SK-N-SH treated with all-trans-retinoic acid at 6 μM for 48 hours (cell line): ENCODE measurements at regions not wholly inside any gene's neighbourhood (a gene's known extent, or its start where the extent isn't known, plus 50 kb on each side); places are given as distances from the start of the nearest gene placed in this dataset.
A peak's percentile ranks its signal among the peaks of the same experiment; 100 is the strongest.

Source experiments
- ATAC-seq: fragments of 200-7000 bp; cut with Tn5 transposase; 3 replicates; pipeline ENCODE4 v1.9.1; 2020; ENCODE audit warnings: mild to moderate bottlenecking, moderate library complexity
- ARNTL ChIP-seq: fragments of 450-650 bp; formaldehyde crosslinking; IDR thresholded peaks from 2 replicates; pipeline ENCODE4 v1.5.0; 2020; ENCODE audit warnings: low read depth, mild to moderate bottlenecking, moderate library complexity, borderline replicate concordance
- BACH2 ChIP-seq: fragments of 250-450 bp; sonication (Bioruptor Pico); IDR thresholded peaks from 2 replicates; pipeline ENCODE4 v1.9.0; 2021; ENCODE audit warnings: mild to moderate bottlenecking, borderline replicate concordance
- CSDC2 ChIP-seq: fragments of 250-450 bp; sonication (Bioruptor Pico); IDR thresholded peaks from 2 replicates; pipeline ENCODE4 v1.5.0; 2020; ENCODE audit warnings: mild to moderate bottlenecking, moderate library complexity
- ESRRG ChIP-seq: fragments of 250-450 bp; sonication (Bioruptor Pico); IDR thresholded peaks from 2 replicates; pipeline ENCODE4 v1.6.1; 2021; ENCODE audit warnings: mild to moderate bottlenecking
- GLIS3 ChIP-seq: fragments of 250-450 bp; sonication (Bioruptor Pico); IDR thresholded peaks from 2 replicates; pipeline ENCODE4 v1.5.0; 2020; ENCODE audit warnings: mild to moderate bottlenecking, moderate library complexity
- OSR1 ChIP-seq: fragments of 250-450 bp; sonication (Bioruptor Pico); IDR thresholded peaks from 2 replicates; pipeline ENCODE4 v1.8.0; 2022; ENCODE audit warnings: moderate library complexity, mild to moderate bottlenecking, inconsistent platforms
- PPARA ChIP-seq: fragments of 250-450 bp; sonication (Bioruptor Pico); IDR thresholded peaks from 2 replicates; pipeline ENCODE4 v1.5.0; 2020; ENCODE audit warnings: mild to moderate bottlenecking, borderline replicate concordance
- RARB ChIP-seq: fragments of 250-450 bp; sonication (Bioruptor Pico); IDR thresholded peaks from 2 replicates; pipeline ENCODE4 v1.8.0; 2021; ENCODE audit warnings: mild to moderate bottlenecking, moderate library complexity
- SNAI2 ChIP-seq: fragments of 250-450 bp; sonication (Bioruptor Pico); IDR thresholded peaks from 2 replicates; pipeline ENCODE4 v1.5.0; 2020; ENCODE audit warnings: mild to moderate bottlenecking, moderate library complexity
- TCF4 ChIP-seq: fragments of 250-450 bp; sonication (Bioruptor Pico); IDR thresholded peaks from 2 replicates; pipeline ENCODE4 v1.8.0; 2021; ENCODE audit warnings: mild to moderate bottlenecking, moderate library complexity, borderline replicate concordance
- TOX ChIP-seq: fragments of 250-450 bp; sonication (Bioruptor Pico); IDR thresholded peaks from 2 replicates; pipeline ENCODE4 v1.8.0; 2021; ENCODE audit warnings: mild to moderate bottlenecking, moderate library complexity, borderline replicate concordance
- ZC3H10 ChIP-seq: fragments of 250-450 bp; sonication (Bioruptor Pico); IDR thresholded peaks from 2 replicates; pipeline ENCODE4 v1.5.1; 2021; ENCODE audit warnings: mild to moderate bottlenecking, moderate library complexity
- ZFP3 ChIP-seq: fragments of 250-450 bp; sonication (Bioruptor Pico); IDR thresholded peaks from 2 replicates; pipeline ENCODE4 v1.5.0; 2020; ENCODE audit warnings: mild to moderate bottlenecking, moderate library complexity
- ZFP30 ChIP-seq: fragments of 450-650 bp; formaldehyde crosslinking; IDR thresholded peaks from 2 replicates; pipeline ENCODE4 v1.5.0; 2022; ENCODE audit warnings: mild to moderate bottlenecking, moderate library complexity
- ZNF565 ChIP-seq: fragments of 450-650 bp; formaldehyde crosslinking; conservative IDR thresholded peaks from 2 replicates; pipeline ENCODE4 v1.5.0; 2020; ENCODE audit warnings: low read depth, mild to moderate bottlenecking, moderate library complexity
- ZNF70 ChIP-seq: fragments of 450-650 bp; formaldehyde crosslinking; IDR thresholded peaks from 2 replicates; pipeline ENCODE4 v1.5.0; 2020; ENCODE audit warnings: mild to moderate bottlenecking, moderate library complexity
- ZNF8 ChIP-seq: fragments of 450-650 bp; formaldehyde crosslinking; IDR thresholded peaks from 2 replicates; pipeline ENCODE4 v1.5.0; 2020; ENCODE audit warnings: mild to moderate bottlenecking, moderate library complexity
- TF ChIP-seq, protein P1 (sequence below): fragments of 250-450 bp; sonication (Bioruptor Pico); IDR thresholded peaks from 2 replicates; pipeline ENCODE4 v1.5.1; 2020; ENCODE audit warnings: low read depth, mild to moderate bottlenecking, moderate library complexity
- TF ChIP-seq, protein P2 (sequence below): fragments of 250-450 bp; sonication (Bioruptor Pico); IDR thresholded peaks from 2 replicates; pipeline ENCODE4 v1.5.0; 2020; ENCODE audit warnings: mild to moderate bottlenecking, moderate library complexity

DNA sequence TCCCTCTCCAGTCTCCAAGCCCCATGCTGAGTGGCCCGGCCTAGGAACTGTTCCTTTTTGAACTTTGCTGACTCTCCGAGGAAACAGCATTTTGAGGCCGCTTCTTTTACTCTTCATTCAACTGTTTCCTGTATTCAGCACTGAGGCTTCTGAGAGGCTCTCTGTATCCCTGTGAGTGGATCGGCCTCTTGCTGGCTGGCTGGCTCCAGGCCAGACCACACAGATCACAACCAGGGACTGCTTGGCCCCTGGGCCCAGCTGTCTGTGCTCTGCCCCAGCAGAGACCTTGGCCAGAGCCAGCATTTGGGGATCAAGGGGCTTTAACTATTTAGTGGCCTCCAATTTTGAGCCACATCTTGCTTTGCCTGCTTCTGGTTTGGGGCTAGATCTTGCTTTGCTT, 75.6 kb upstream of the KL start:
- ATAC-seq: peak; percentile 88
- TF ChIP-seq, protein P1, sequence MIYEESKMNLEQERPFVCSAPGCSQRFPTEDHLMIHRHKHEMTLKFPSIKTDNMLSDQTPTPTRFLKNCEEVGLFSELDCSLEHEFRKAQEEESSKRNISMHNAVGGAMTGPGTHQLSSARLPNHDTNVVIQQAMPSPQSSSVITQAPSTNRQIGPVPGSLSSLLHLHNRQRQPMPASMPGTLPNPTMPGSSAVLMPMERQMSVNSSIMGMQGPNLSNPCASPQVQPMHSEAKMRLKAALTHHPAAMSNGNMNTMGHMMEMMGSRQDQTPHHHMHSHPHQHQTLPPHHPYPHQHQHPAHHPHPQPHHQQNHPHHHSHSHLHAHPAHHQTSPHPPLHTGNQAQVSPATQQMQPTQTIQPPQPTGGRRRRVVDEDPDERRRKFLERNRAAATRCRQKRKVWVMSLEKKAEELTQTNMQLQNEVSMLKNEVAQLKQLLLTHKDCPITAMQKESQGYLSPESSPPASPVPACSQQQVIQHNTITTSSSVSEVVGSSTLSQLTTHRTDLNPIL (CRISPR knock-in tag): no peak
- no peak for TF ChIP-seq PPARA (CRISPR knock-in tag)
- TF ChIP-seq ZNF70 (CRISPR knock-in tag): no peak
- TF ChIP-seq, protein P2, sequence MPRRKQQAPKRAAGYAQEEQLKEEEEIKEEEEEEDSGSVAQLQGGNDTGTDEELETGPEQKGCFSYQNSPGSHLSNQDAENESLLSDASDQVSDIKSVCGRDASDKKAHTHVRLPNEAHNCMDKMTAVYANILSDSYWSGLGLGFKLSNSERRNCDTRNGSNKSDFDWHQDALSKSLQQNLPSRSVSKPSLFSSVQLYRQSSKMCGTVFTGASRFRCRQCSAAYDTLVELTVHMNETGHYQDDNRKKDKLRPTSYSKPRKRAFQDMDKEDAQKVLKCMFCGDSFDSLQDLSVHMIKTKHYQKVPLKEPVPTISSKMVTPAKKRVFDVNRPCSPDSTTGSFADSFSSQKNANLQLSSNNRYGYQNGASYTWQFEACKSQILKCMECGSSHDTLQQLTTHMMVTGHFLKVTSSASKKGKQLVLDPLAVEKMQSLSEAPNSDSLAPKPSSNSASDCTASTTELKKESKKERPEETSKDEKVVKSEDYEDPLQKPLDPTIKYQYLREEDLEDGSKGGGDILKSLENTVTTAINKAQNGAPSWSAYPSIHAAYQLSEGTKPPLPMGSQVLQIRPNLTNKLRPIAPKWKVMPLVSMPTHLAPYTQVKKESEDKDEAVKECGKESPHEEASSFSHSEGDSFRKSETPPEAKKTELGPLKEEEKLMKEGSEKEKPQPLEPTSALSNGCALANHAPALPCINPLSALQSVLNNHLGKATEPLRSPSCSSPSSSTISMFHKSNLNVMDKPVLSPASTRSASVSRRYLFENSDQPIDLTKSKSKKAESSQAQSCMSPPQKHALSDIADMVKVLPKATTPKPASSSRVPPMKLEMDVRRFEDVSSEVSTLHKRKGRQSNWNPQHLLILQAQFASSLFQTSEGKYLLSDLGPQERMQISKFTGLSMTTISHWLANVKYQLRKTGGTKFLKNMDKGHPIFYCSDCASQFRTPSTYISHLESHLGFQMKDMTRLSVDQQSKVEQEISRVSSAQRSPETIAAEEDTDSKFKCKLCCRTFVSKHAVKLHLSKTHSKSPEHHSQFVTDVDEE: no peak
- no peak for TF ChIP-seq RARB (CRISPR knock-in tag)
- TF ChIP-seq TCF4: no peak
- TF ChIP-seq ZFP30 (CRISPR knock-in tag): no peak
- TF ChIP-seq ZNF8 (CRISPR knock-in tag): no peak
- TF ChIP-seq BACH2 (CRISPR knock-in tag): no peak
- TF ChIP-seq OSR1 (CRISPR knock-in tag): no peak
- TF ChIP-seq CSDC2: no peak
- TF ChIP-seq ARNTL (CRISPR knock-in tag): no peak
- TF ChIP-seq TOX (CRISPR knock-in tag): no peak
- TF ChIP-seq SNAI2 (CRISPR knock-in tag): no peak

- TF ChIP-seq ZFP30 (CRISPR knock-in tag) (no peak), BACH2 (CRISPR knock-in tag) (no peak), OSR1 (CRISPR knock-in tag) (no peak), ZFP3 (CRISPR knock-in tag) (no peak), ZNF8 (CRISPR knock-in tag) (no peak), PPARA (CRISPR knock-in tag) (no peak), ARNTL (CRISPR knock-in tag) (no peak), CSDC2 (no peak), ESRRG (CRISPR knock-in tag) (no peak)
Observed at GRCh38 chr13:32941368-32941767, 74.9 kb upstream of the KL start.

GRCh38 chr13:32946558-32946957, 69.7 kb upstream of the KL start:
- no peak for ATAC-seq
- TF ChIP-seq ZC3H10 (CRISPR knock-in tag) (no peak), BACH2 (CRISPR knock-in tag) (no peak), RARB (CRISPR knock-in tag) (no peak), ZNF565 (no peak), ESRRG (CRISPR knock-in tag) (no peak), ZFP3 (CRISPR knock-in tag) (no peak), PPARA (CRISPR knock-in tag) (no peak), ZFP30 (CRISPR knock-in tag) (no peak), SNAI2 (CRISPR knock-in tag) (no peak), GLIS3 (CRISPR knock-in tag) (no peak), TOX (CRISPR knock-in tag) (no peak)
- TF ChIP-seq, protein P2: no peak
- TF ChIP-seq, protein P1 (CRISPR knock-in tag): no peak

More at GRCh38 chr13:32941368-32941767, 74.9 kb upstream of the KL start:
- no peak for ATAC-seq
